H1 (cell line): ENCODE measurements at regions not wholly inside any gene's neighbourhood (a gene's known extent, or its start where the extent isn't known, plus 50 kb on each side); places are given as distances from the start of the nearest gene placed in this dataset.

Experiments used
- ASH2L ChIP-seq: fragments of 200-600, 300-600 bp; sonication (generic); IDR thresholded peaks from one replicate; pipeline ENCODE4 v1.7.1; 2017; ENCODE audit warnings: low read length
- BCL11A ChIP-seq, 2 experiments: IDR thresholded peaks; one replicate each; pipeline ENCODE4 v1.6.1; 2011; ENCODE audit warnings: low read depth in 2 of 2, low read length in 2 of 2, mild to moderate bottlenecking in 2 of 2
- HDAC2 ChIP-seq, 2 experiments: fragments of 300-600 bp in 1 of 2; sonication (generic) in 1 of 2; IDR thresholded peaks; 2 replicates each; pipeline ENCODE4 v1.6.1; 2011 to 2012; ENCODE audit warnings: low read depth in 2 of 2, low read length in 2 of 2, mild to moderate bottlenecking in 2 of 2, moderate library complexity in 2 of 2, borderline replicate concordance in 1 of 2, inconsistent platforms in 1 of 2
- KDM1A ChIP-seq: fragments of 200-600, 300-600 bp; sonication (generic); IDR thresholded peaks from 2 replicates; pipeline ENCODE4 v1.7.1; 2016; ENCODE audit warnings: mild to moderate bottlenecking, low read length, borderline replicate concordance
- TCF12 ChIP-seq: IDR thresholded peaks from 2 replicates; pipeline ENCODE4 v1.6.1; 2011; ENCODE audit warnings: low read depth, mild to moderate bottlenecking, low read length

- TF ChIP-seq HDAC2 (IDR thresholded peaks at IDR 0.05; ENCODE audit: borderline replicate concordance in 1 of 2, low read depth in 2 of 2, low read length in 2 of 2) (no peak), BCL11A (IDR thresholded peaks at IDR 0.05; ENCODE audit: low read depth in 2 of 2, low read length in 2 of 2) (no peak), ASH2L (no peak), TCF12 (no peak), KDM1A (no peak)
- TF ChIP-seq, all 59 proteins: peak for 0
These were observed 211.5 kb upstream of the P2RY1 start (continued) for GRCh38 chr3:152623286-152623911.
